ENCODE measurements at regions not wholly inside any gene's neighbourhood (a gene's known extent, or its start where the extent isn't known, plus 50 kb on each side); places are given as distances from the start of the nearest gene placed in this dataset.

- H3K4me3 ChIP-seq (ENCODE audit: low read length), result no peak overlapping the region
- DNase-seq (ENCODE audit: low read depth), result peak; percentile 80
- no peak for TF ChIP-seq CTCF (IDR thresholded peaks at IDR 0.05; ENCODE audit: insufficient read depth, low read depth, low read length, missing control alignments)
Observed at GRCh38 chr6:169851641-169852503, 100.5 kb downstream of the ERMARD start.

DNA sequence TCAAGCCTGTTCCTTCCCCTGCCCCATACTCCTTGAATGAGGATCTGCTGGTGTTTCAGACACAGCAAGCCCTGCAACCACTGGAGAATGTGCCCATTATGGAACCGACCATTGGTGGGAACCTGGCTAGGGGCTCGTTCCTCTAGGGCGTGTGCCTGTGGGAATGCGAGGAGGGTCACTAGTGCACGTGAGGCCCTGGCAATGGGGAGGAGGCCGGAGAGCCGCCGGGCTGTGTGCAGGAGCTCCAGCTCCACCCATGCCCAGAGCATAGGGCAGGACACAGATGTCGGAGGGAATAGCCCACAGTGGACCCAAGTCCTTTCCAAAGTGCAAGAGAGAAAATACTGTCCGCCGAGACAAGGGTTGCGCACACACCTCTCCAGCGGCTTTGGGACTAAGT lies 99.3 kb downstream of the ERMARD start:
- no peak for DNase-seq (ENCODE audit: low read depth)
- no peak overlapping the region for H3K4me3 ChIP-seq (ENCODE audit: low read length)
- TF ChIP-seq CTCF (IDR thresholded peaks at IDR 0.05; ENCODE audit: insufficient read depth, low read depth, low read length, missing control alignments), result no peak

DNA sequence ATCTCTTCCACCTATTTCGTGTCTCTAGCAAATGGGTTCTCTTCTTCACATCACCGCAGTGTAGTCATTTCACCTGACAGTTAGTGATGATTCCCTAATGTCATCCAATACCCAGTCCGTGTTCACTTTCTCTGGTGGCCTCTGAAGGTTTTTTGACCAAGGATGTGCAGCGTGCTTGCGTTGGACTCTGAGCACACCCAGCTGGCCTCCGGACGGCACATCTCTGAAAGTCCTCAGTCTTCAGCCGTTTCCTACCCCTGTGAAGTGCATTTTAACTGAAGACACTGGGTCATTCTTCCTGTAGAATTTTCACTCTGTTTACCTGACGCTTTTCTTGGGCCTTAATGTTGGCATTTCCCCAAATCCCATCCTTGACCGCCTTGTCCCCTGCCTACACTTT lies 98.7 kb downstream of the ERMARD start:
- H3K4me3 ChIP-seq (ENCODE audit: low read length), result no peak overlapping the region
- no peak for DNase-seq (ENCODE audit: low read depth)
- no peak for TF ChIP-seq CTCF (IDR thresholded peaks at IDR 0.05; ENCODE audit: insufficient read depth, low read depth, low read length, missing control alignments)

- H3K4me3 ChIP-seq (ENCODE audit: low read length), result no peak overlapping the region
- no peak for TF ChIP-seq CTCF (IDR thresholded peaks at IDR 0.05; ENCODE audit: insufficient read depth, low read depth, low read length, missing control alignments)
- DNase-seq (ENCODE audit: low read depth), result no peak
Observed at GRCh38 chr6:169849396-169849795, 98.0 kb downstream of the ERMARD start.

- DNase-seq (ENCODE audit: low read depth), result no peak
- TF ChIP-seq CTCF (IDR thresholded peaks at IDR 0.05; ENCODE audit: insufficient read depth, low read depth, low read length, missing control alignments), result no peak
- H3K4me3 ChIP-seq (ENCODE audit: low read length), result no peak overlapping the region
Observed at GRCh38 chr6:169848946-169849345, 97.5 kb downstream of the ERMARD start.

GRCh38 chr6:169847901-169848311 lies 96.5 kb downstream of the ERMARD start:
- no peak for TF ChIP-seq CTCF (IDR thresholded peaks at IDR 0.05; ENCODE audit: insufficient read depth, low read depth, low read length, missing control alignments)
- peak; percentile 49 for DNase-seq (ENCODE audit: low read depth)
- no peak overlapping the region for H3K4me3 ChIP-seq (ENCODE audit: low read length)

Data from epithelial cell of esophagus (primary cell).